ENCODE measurements at regions not wholly inside any gene's neighbourhood (a gene's known extent, or its start where the extent isn't known, plus 50 kb on each side); places are given as distances from the start of the nearest gene placed in this dataset.

DNA sequence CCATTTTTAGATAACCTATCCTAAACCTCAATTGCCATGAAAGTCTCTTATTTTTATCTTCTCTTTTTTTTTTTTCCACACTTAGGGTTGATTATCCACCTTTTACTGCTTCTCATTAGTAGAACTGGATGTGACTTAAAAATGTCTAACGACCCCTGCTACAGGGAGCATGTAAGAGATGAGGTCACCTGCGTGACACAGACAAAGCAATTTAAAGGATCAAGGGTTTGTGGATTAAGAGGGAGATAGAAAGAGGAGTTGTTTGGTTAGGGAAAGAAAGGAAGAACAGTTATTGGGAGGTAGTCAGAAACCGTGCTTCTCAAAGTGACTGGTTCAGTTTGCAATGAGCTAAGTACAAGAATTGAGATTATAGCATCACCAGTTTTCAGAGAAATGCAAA is 239.1 kb downstream of the ALX1 start:
- TF ChIP-seq, protein P1, sequence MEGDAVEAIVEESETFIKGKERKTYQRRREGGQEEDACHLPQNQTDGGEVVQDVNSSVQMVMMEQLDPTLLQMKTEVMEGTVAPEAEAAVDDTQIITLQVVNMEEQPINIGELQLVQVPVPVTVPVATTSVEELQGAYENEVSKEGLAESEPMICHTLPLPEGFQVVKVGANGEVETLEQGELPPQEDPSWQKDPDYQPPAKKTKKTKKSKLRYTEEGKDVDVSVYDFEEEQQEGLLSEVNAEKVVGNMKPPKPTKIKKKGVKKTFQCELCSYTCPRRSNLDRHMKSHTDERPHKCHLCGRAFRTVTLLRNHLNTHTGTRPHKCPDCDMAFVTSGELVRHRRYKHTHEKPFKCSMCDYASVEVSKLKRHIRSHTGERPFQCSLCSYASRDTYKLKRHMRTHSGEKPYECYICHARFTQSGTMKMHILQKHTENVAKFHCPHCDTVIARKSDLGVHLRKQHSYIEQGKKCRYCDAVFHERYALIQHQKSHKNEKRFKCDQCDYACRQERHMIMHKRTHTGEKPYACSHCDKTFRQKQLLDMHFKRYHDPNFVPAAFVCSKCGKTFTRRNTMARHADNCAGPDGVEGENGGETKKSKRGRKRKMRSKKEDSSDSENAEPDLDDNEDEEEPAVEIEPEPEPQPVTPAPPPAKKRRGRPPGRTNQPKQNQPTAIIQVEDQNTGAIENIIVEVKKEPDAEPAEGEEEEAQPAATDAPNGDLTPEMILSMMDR (IDR thresholded peaks at IDR 0.05) = no peak
- no peaks in the 10 kb centered on the region for H3K9me3 Mint-ChIP-seq (ENCODE audit: low read depth)
- H3K27ac Mint-ChIP-seq (ENCODE audit: unreplicated experiment) = no peak overlapping the region
- DNase-seq (ENCODE audit: low spot score) = no peak
- H3K27me3 Mint-ChIP-seq (ENCODE audit: low read depth) = peaks cover 24% of the 10 kb centered on the region
- H3K4me3 Mint-ChIP-seq (ENCODE audit: unreplicated experiment) = no peak overlapping the region
- no peaks in the 10 kb centered on the region for H3K36me3 Mint-ChIP-seq (ENCODE audit: low read depth)
- H3K4me1 Mint-ChIP-seq (ENCODE audit: low read depth) = no peaks in the 10 kb centered on the region

DNA sequence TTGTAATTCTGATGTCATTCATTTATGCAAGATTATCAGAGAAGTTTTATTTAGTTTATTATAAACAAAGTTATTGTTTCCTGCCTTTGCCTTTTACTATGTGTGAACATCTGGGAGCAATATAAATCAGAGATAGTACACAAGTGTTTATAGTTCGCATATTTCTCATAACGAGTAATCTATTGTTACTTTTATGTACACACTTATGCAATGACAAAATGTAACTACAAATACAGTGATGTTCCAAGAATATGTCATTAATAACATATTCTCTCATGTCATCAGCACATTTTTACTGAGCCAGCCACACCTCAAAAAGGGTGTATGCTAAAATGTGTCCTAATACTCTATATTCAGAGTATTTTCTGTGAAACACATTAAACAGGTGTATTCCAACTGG is 243.2 kb downstream of the ALX1 start:
- Mint-ChIP-seq H3K36me3 (ENCODE audit: low read depth) (no peaks in the 10 kb centered on the region), H3K4me1 (ENCODE audit: low read depth) (no peaks in the 10 kb centered on the region), H3K9me3 (ENCODE audit: low read depth) (no peaks in the 10 kb centered on the region), H3K27me3 (ENCODE audit: low read depth) (peaks cover 20% of the 10 kb centered on the region), H3K4me3 (ENCODE audit: unreplicated experiment) (no peak overlapping the region), H3K27ac (ENCODE audit: unreplicated experiment) (no peak overlapping the region)
- TF ChIP-seq, protein P1 (IDR thresholded peaks at IDR 0.05) = no peak
- DNase-seq (ENCODE audit: low spot score) = no peak

DNA sequence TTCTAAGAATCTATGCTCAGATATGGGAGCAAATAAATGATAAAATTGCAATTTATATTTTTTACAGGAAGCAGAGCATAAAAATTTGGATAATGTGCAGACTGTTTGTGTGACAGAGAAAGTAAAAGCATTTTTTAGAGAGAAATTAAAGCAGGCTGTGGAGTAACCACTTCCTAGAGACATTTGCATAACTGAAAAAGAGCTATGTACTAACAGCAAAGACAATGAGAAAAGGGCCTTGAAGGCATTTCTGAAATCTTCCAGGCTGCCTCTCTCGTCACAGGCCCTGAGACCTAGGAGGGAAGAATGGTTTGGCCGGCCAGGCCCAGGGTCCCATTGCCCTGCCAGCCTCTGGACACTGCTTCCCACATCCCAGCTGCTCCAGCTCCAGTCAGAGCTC is 247.2 kb downstream of the ALX1 start:
- H3K36me3 Mint-ChIP-seq (ENCODE audit: low read depth) = no peaks in the 10 kb centered on the region
- no peak for DNase-seq (ENCODE audit: low spot score)
- H3K9me3 Mint-ChIP-seq (ENCODE audit: low read depth) = no peaks in the 10 kb centered on the region
- H3K27me3 Mint-ChIP-seq (ENCODE audit: low read depth) = peaks cover 11% of the 10 kb centered on the region
- H3K4me1 Mint-ChIP-seq (ENCODE audit: low read depth) = no peaks in the 10 kb centered on the region
- TF ChIP-seq, protein P1 (IDR thresholded peaks at IDR 0.05) = no peak
- H3K4me3 Mint-ChIP-seq (ENCODE audit: unreplicated experiment) = no peak overlapping the region
- H3K27ac Mint-ChIP-seq (ENCODE audit: unreplicated experiment) = no peak overlapping the region

DNA sequence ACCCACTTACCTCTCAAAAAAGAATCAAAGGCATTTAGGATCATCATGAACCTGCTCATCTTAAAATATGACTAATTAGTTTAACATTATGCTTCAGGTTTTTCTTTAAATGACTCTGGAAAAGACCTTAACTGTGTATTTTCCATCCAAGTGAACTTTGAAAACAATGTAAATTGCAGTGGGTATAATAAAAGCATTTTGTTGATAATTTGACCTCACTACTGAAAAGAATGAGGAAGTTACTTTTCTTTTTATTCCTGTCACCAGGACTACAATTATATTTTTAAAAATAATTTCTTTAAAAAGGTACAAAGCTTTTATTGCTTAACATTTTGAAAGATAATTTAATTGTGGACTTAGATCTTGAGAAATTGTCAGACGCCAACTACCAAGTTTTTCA is 249.9 kb downstream of the ALX1 start:
- TF ChIP-seq, protein P1 (IDR thresholded peaks at IDR 0.05) = no peak
- H3K4me3 Mint-ChIP-seq (ENCODE audit: unreplicated experiment) = no peak overlapping the region
- no peak overlapping the region for H3K27ac Mint-ChIP-seq (ENCODE audit: unreplicated experiment)

DNA sequence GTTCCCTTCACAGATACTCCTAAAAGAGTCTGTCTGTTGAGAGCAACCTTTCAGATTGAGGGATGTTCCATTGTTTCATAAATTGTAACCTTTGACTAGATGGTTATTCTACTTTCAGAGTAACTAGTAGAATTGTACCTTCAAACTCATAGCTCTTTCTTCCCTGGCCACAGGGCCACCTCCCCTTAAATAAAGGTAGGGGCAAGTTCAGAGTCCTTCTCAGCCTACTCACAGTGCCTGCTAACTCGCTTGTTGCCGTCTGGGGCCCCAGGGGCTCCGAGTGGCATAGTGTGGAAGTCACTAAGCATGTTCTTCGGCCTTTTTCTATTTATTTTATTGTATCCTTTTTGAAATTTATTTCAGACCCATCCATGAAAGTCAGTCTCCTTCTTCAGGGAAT is 250.4 kb downstream of the ALX1 start:
- Mint-ChIP-seq H3K4me1 (ENCODE audit: low read depth) (no peaks in the 10 kb centered on the region), H3K27me3 (ENCODE audit: low read depth) (peaks cover 5% of the 10 kb centered on the region), H3K4me3 (ENCODE audit: unreplicated experiment) (no peak overlapping the region), H3K36me3 (ENCODE audit: low read depth) (no peaks in the 10 kb centered on the region), H3K27ac (ENCODE audit: unreplicated experiment) (no peak overlapping the region), H3K9me3 (ENCODE audit: low read depth) (no peaks in the 10 kb centered on the region)
- TF ChIP-seq, protein P1 (IDR thresholded peaks at IDR 0.05) = no peak
- no peak for DNase-seq (ENCODE audit: low spot score)

More for the DNA sequence above, 249.9 kb downstream of the ALX1 start:
- H3K36me3 Mint-ChIP-seq (ENCODE audit: low read depth) = no peaks in the 10 kb centered on the region
- H3K9me3 Mint-ChIP-seq (ENCODE audit: low read depth) = no peaks in the 10 kb centered on the region
- no peak for DNase-seq (ENCODE audit: low spot score)
- peaks cover 10% of the 10 kb centered on the region for H3K27me3 Mint-ChIP-seq (ENCODE audit: low read depth)
- H3K4me1 Mint-ChIP-seq (ENCODE audit: low read depth) = no peaks in the 10 kb centered on the region

All from chondrocyte (in vitro differentiated cells).